HuH-7 (cell line): ENCODE measurements at regions not wholly inside any gene's neighbourhood (a gene's known extent, or its start where the extent isn't known, plus 50 kb on each side); places are given as distances from the start of the nearest gene placed in this dataset.
"Not testable (repeated sequence)": the region's sequence is repeated elsewhere in the genome, so short reads cannot be mapped to it uniquely, and the experiment has no call there.

Experiments used
- DNase-seq: peaks from one replicate; pipeline ENCODE4 v3.0.0; 2011; ENCODE audit warnings: low spot score

DNA sequence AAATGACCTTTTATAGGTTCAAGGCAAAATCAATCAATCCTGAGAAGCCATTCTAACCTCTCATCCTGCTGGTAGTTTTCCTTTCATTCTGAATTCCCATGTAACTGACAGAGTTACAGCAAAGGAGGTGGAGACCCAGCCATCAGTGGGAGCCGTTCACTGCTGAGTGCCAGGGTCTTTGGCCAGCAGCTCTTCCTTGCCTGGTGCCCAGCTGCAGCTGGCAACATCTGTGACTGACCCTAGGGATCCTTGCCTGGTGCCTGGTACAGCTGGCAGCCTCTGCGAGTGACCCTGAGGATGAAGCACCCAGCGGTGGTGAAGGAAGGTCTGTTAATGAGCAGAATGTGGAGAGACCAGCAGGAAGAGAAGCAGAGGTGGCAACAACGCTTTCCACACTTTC is 314.6 kb downstream of the THBS2 start:
- DNase-seq, result no peak

DNA sequence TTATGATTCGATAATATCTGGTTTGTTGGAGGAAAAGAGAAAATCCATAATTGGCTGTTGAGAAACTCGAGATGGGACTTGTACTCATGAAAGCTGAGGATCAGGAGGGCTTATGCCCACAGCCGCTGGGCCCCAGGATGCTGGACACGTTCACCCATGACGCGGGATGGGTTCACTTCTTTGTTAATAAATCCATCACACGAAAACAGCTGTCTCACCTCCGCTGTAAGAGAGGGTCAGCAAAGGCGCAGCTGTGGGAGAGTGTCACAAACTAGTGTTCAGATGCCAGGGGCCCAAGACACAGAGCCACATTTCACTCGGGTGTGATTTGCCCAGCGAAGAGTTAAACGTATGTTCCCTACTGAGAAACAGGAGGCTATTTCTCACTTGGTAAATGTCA is 315.1 kb downstream of the THBS2 start:
- DNase-seq, result no peak

DNA sequence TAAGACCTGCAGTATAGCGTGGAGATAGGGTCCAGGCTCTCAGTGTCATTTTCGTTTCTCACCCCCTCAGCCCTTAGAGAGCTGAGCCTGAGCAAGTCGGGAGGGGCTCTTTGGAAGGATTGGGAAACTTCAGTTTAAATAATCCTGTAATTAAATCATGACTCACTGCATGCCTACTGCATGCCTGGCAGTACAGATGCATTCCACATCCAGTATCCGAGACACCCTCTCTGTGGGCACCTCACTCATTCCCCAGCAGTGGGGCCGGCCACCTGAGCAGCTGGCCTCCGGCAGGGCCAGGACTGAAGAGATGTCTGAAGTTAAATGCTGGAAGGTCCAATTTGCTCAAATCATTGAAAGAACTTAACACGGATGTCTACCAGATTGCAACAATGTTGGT is 316.6 kb downstream of the THBS2 start:
- no peak for DNase-seq

DNA sequence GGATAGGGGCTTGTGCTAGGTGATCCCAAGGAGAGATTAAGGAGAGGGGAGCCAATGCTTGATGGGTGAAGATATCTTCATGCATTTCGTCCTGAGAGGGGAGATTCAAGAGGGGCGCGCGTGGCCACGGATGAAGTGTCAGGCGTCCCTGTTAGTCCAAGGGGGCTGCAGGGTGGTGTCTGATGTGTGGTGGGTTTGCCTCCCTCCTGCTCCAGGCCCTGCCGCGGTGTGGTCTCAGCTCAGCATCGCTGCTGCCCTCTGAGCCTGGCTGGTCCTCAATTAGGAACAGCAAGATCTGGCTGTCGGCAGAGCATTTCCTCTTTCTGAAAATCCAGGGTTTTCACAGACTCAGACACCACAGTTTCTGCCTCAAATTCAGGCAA is 318.0 kb downstream of the THBS2 start:
- DNase-seq, result no peak

DNA sequence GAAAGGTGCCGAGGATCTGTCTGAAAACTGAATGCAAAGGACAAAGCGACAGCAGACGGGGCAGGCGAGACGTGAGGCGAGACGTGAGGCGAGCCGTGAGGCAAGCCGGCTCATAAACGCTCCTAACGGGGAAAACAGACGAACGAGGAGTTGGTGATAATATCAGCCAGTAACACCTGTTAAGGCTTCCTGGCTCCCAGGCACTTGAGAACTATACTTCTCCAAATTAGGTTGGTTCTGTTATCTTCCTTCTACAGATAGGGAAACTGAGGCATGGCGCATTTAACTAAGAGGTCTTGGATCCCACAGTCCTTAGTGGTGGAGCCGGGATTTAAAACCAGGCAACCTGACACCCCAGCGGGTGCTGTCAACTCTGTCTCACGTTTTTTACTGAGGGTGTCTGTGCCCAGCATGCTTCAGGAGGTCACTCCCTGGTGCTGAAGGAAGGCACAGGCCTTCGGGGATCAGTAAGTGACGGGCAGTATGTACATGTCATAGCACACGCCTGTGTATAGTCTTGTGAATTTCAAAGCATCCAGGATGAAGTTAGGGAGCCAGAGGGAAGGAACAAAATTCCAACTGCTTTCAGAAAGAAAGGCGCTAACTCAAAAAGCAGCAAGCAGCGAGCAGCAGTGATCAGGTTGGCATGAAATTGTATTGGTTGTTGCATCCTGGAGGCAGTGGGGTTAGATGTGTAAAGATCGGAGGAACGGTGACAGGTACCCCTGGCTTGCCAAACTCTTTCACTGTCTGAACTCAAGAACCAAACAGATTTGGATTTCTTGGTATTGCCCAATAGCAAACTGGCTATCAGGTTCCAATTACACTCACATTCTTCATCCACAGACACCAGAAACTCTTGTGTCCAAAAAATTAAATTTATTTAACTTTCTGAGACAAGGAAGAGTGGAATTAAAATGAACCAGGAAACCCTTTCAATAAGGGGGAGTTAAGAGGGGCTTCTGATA is 318.7 kb downstream of the THBS2 start:
- DNase-seq, result no peak

DNA sequence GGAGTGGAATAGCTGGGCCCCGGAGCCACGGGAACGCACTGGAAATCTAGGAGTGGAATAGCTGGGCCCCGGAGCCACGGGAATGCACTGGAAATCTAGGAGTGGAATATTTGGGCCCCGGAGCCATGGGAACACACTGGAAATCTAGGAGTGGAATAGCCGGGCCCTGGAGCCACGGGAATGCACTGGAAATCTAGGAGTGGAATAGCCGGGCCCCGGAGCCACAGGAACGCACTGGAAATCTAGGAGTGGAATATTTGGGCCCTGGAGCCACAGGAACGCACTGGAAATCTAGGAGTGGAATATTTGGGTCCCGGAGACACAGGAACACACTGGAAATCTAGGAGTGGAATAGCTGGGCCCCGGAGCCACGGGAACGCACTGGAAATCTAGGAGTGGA is 321.5 kb downstream of the THBS2 start:
- not testable (repeated sequence) for DNase-seq

DNA sequence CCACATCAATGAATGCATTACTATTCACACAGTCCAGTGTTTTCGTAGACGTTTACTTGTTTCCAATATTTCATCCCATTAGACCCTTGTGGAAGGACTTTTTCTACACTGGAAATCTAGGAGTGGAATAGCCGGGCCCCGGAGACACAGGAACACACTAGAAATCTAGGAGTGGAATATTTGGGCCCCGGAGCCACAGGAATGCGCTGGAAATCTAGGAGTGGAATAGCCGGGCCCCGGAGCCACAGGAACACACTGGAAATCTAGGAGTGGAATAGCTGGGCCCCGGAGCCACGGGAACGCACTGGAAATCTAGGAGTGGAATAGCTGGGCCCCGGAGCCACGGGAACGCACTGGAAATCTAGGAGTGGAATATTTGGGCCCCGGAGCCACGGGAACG is 322.6 kb downstream of the THBS2 start:
- not testable (repeated sequence) for DNase-seq

DNA sequence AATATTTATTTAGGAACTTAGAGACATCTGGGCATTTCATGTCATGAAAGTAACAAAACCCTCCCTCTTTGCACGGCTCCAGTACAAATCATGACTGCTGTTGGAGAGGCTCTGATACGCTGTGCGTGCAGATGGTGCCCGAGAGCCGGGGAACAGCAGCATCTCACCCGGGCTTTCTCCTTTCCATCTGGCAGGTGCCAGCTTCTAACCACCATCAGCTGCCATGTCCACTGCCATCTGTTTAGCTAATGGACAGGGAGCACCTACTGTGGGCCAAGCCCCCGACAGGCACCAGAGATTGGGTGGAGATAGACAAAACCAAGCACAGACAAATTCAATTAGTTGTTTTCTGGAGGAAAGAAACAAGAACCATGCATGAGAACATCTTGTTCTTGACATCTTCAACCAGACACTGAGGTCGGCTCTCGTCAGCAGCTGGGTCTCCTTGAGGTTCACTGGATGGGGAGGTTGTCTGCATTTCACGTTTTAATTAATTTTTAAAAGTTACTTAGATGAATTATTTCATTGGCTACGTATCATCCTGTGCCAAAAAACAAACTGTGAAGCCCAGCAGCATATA is 323.7 kb downstream of the THBS2 start:
- DNase-seq, result no peak

DNA sequence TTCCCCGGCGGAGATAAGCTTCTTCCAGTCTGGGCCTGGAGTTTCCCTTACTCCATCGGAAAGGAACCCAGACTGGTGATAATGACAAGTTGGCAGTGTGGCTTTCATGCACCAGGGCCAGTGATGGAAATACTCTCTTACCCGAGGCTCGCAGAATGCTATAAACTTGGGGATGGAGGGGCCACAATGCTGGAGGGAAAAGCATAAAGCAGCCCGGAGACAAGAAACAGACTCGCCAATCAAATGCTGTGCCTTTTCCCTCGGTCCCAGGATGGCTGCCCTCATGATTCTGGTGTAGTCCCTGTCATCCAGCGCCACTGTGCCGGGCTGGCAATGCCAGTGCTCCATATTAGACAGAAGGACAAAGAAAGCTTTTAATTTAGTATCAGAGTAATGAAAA is 325.6 kb downstream of the THBS2 start:
- DNase-seq, result no peak

DNA sequence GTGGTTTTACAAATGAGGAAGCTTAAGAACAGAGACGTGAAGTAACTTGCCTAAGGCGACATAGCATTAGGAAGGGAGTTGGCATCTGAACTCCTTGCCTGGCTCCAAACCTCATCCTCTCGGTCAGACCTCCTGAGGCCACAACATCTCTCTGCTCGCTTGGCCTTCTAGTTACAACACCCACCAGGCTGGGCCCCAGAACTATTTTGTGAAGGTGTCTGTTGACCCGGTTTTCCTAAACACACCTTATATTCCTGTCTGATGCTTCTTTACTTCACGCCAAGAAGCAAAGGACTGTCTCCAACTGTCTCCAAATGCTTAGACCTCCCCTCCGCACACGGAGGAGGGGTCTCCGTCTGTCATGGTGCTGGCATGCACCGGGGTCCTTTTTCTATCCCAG is 326.6 kb downstream of the THBS2 start:
- no peak for DNase-seq

DNA sequence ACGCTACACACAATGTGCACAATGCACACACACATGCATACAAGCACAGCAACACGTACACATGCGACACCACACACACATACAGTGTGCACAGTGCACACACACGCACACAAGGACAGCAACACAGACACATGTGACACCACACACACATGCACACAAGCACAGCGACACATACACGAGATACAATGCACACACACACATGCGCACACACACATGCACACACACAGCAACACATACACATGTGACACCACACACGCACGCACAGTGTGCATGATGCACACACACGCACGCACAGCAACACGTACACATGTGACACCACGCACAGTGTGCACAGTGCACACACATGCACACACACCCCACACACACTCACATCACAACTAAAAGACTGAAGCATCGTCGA is 327.3 kb downstream of the THBS2 start:
- DNase-seq, result no peak

DNA sequence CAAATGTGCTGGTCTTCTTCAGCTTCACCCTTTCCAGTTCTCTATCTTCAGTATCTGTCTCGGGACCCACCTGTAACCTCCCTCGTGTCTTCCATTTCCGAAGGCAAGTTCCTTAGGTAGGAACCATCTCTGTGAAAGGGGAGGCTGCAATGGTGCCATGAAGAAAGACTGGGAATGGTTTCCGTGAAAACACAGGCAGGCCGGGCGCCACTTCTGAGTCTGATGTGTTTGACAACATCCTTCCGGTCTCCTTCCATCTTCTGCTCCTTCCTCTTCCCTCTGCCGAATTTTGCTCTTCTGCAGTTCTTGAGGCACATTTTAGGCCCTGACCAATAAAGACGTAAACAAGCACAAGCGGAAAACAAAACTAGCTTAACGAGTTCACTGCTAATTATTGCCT is 328.0 kb downstream of the THBS2 start:
- no peak for DNase-seq

DNA sequence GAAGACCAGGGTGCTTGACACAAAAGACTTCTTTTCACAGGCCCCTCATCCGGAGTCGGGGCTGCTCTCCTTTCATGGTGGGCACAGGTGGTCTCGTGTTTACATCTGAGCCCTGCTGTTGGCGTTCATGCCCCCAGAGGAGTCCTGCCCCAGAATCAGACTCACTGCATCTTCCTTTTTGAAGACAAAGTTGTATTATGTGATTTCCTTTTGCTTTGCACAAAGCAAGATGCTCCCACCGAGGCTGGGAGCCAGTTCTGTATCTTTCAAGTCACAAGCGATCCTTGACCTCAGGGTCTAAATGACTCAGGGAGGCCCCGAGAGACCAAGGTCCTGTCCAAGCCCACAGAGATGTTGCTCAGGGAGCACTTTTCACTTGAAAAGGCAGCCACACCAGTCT is 330.5 kb downstream of the THBS2 start:
- no peak for DNase-seq

DNA sequence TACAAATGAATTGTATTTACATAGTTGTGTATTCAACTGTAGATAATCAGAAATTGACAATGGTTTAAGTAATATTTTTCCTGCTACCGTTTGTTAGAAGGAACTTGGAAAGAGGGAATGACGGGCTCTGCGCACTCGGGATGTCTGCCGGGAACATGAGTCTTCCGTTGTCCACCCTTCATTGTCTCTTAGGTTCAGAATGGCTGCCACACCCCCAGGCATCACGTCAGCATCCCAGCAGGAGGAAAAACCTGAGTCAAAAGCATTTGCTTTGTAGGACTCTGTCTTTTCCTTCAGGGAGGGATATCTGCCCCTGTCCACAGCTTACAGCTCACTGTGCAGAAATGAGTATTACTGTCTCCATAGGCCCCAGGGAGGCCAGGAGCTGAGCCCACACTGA is 331.2 kb downstream of the THBS2 start:
- DNase-seq, result no peak

DNA sequence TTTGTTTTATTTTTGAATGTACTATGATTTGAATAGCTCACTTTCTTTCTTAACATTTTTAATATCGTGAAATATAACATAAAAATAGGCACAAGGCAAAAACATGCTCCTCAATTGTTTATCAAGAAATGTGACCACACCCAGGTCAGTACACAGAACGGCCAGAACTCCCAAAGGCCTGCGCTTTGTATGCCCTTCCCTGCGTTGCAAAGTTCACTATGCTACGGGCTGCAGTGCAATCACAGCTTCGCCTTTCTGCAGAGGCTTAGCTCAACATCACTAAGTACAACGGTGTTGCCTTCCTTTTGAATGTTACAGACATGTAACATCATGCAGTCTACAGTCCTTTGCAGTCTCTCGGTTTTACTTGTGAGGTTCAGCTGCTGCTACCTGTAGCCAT is 333.4 kb downstream of the THBS2 start:
- DNase-seq, result no peak

DNA sequence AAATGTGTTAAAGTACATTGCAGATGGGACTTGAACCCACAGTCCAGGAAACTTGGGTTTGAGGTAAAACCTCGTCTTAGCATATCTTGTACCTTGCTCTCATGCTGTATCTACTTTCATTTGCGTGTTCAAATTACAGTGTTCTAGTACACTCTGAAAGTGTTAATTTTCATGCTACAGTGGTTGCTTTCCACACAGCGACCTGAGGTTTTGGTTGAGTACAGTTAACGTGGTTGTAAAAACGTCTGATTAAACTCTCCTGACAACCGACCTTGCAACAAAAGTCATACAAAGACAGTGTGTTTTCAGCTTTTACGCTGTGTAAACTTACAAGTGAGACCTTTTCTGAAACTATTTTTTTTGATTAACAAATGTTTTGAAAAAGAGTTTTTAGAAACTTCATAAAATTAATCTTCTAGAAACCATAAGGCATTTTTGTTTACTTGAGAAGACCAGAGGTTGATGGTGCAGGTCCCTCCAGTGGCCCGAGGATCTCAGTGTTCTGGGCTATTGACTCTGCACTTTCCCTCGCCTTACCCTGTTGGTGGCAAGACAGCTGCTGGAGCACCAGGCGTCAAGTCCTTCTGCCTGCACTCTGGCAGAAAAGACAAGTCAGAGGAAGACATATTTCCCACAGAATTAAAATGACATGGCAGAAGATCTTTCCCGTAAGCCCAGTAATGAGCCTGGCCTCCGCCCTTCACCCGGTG is 334.0 kb downstream of the THBS2 start:
- no peak for DNase-seq

DNA sequence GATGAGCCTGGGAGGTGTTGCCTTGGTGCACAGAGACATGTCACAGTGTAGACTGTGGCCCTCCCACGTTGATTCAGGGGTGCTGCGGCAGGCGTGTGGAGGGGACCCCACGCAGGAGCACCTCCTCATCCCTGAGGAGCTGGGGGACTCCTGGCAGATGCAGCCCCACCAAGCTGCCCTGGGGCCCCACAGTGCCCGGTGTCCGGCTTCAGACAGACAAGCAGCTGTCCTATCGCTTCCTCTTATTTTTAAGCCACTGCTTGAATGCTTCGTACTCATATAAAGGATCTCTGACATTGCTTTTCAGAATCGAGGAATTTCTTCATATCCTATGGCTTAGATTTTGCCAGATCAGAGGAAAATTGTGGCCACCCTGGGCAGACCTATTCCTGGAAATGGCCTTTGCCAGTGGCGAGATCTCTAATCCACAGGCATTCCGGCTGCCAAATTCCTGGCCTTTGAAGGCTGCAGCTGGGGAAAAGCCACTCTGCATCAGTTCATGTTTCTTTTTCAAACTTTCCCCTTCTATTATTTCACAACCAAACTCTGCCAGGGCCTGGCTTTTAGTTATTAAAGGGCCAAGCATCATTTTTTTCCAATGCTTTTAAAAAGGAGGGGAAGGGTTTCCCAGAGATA is 337.0 kb downstream of the THBS2 start:
- no peak for DNase-seq

DNA sequence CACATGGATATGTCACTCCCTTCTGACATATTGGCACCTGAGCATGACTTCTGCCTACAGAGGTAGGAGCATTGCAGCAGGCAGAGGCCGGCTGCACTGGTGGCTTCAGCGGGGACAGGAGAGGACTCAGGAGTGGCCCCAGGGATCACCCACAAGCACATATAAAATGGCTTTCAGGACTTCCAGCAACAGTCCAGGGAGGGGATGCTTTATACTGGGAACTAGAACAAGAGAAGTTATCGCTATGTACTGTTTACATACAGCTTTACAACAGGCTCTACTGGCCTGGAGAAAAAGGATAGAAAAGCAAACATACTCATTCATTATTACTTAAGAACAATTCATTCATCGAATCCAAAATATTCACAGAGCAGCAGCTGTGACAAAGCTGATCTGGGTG is 337.8 kb downstream of the THBS2 start:
- DNase-seq, result no peak

DNA sequence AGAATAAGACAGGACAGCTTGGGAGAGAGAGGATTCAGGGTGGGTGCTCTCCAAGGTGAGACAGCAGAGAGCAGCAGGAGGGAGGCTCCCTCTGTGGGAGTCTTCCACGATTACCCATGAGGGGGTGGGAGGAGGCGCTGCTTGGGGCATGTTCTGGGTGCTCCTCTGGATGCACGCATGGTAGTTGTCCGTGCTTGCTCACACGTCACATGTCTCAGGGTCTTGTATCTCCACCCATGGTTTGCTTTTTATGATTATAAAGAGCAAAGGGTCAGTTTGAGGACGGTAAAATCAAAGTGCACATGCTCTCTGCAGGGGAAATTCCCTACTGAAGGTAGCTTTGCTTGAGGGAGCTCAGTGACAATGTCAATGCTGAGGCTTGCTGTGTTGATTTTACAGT is 338.4 kb downstream of the THBS2 start:
- DNase-seq, result no peak

DNA sequence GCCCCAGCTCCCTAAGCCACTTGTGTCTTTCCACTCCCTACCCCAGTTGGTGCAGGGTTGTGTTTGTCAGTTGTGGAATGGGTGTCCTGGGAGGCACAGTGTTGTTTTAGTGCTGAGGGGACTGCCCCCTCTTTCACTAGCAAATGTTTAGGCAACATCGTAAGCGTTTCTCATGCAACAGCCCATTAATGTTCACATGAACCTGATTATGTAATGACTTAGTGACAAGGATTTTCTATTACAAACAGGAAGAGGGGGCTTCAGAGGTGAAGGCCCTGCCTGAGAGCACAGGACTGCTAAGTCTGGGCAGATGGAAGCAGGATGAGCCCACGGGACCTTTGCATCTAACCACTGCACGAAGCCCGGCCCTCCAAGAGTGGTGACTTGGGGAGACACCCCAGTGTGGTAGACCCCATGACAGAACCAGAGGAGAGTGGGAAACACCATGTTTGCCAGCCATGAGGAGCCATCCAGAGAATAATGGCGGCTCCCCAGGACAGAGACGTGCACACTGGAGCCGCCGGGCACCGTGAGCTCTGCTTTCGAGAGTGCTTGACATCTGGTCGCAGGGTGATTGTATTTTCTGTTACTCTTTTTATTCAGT is 339.7 kb downstream of the THBS2 start:
- no peak for DNase-seq

DNA sequence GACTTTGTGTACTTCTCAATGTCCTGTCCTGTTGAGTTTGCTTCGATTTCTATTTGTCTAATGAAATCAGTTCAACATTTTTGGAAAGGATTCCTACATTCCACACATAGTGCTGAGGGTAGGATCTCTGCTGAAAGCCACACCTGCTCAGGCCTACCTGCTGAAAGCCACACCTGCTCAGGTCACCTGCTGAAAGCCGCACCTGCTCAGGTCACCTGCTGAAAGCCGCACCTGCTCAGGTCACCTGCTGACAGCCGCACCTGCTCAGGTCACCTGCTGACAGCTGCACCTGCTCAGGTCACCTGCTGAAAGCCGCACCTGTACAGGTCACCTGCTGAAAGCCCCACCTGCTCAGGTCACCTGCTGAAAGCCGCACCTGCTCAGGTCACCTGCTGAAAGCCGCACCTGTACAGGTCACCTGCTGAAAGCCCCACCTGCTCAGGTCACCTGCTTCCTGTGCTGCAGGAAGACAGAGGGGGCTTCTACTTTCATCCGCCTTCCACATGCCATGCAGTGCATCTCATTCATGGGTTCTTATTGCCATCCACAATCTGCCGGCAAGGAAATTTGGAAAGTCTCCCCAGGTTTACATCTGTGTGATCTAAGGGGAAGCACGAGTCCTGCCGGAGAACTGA is 340.3 kb downstream of the THBS2 start:
- not testable (repeated sequence) for DNase-seq

DNA sequence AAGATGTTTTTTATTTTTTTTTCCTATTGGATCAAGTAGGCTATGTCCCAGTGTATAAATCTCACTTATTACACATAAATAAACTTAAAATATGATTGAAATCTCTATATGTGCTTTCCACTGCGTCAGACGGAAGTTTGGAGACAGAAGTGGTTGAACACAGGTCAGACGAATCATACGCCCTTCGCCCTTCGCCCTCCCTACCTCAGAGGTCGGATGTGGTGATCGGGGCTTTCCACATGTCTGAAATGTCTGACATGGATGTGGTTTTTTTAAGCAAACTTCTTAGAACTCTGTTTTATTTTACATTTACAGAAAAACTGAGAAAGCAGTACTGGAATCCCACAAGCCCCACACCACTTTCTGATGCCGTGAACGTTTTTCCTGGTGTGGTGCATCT is 344.4 kb downstream of the THBS2 start:
- no peak for DNase-seq
